WERI-Rb-1 (cell line): ENCODE measurements at regions not wholly inside any gene's neighbourhood (a gene's known extent, or its start where the extent isn't known, plus 50 kb on each side); places are given as distances from the start of the nearest gene placed in this dataset.

Experiments used
- DNase-seq: peaks from one replicate; pipeline ENCODE4 v3.0.0-alpha.2; 2020
- H3K27ac ChIP-seq: fragments of 250-450 bp; sonication (Bioruptor Pico); 2 replicates; pipeline ENCODE4 v1.5.1; 2020; ENCODE audit warnings: mild to moderate bottlenecking, moderate library complexity
- H3K27me3 ChIP-seq: fragments of 250-450 bp; sonication (Bioruptor Pico); 2 replicates; pipeline ENCODE4 v1.5.1; 2021; ENCODE audit warnings: mild to moderate bottlenecking, low read depth, moderate library complexity; ENCODE audit not compliant: insufficient read depth, severe bottlenecking
- H3K36me3 ChIP-seq: fragments of 250-450 bp; sonication (Bioruptor Pico); 2 replicates; pipeline ENCODE4 v1.5.1; 2020; ENCODE audit warnings: mild to moderate bottlenecking, moderate library complexity
- H3K4me3 ChIP-seq: 2 replicates; pipeline ENCODE4 v1.5.1; 2011; ENCODE audit warnings: low read depth, mild to moderate bottlenecking, control low read depth, low read length
- H3K9me3 ChIP-seq: fragments of 250-450 bp; sonication (Bioruptor Pico); 2 replicates; pipeline ENCODE4 v1.5.1; 2021; ENCODE audit warnings: mild to moderate bottlenecking, moderate library complexity; ENCODE audit not compliant: severe bottlenecking
- TF ChIP-seq, protein P1 (sequence below): IDR thresholded peaks from 2 replicates; pipeline ENCODE4 v1.5.1; 2011; ENCODE audit warnings: low read depth, mild to moderate bottlenecking, control low read depth, inconsistent platforms, low read length

DNA sequence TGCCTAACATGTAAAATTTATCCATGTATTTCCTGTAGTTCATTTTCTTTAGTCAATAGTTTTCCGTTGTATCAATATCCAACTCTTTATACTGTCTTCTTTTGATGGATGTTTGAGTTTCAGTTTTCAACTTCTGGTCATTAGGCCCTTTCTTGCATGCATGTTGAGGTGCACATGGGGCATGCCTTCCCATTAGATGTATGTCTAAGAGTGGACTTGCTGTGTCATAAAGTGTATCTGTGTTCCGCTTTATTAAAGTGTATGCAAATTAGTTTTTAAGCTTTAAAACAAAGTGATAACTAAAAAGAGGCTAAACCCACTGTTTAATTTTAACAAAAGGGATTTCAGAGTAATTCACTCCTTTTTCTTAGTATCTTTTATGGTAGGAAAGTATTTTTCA, 441.1 kb downstream of the PCNX1 start:
- DNase-seq = no peak
- no peak overlapping the region for H3K27ac ChIP-seq
- H3K27me3 ChIP-seq = no peaks in the 10 kb centered on the region
- no peak overlapping the region for H3K4me3 ChIP-seq
- H3K9me3 ChIP-seq = no peaks in the 10 kb centered on the region
- TF ChIP-seq, protein P1, sequence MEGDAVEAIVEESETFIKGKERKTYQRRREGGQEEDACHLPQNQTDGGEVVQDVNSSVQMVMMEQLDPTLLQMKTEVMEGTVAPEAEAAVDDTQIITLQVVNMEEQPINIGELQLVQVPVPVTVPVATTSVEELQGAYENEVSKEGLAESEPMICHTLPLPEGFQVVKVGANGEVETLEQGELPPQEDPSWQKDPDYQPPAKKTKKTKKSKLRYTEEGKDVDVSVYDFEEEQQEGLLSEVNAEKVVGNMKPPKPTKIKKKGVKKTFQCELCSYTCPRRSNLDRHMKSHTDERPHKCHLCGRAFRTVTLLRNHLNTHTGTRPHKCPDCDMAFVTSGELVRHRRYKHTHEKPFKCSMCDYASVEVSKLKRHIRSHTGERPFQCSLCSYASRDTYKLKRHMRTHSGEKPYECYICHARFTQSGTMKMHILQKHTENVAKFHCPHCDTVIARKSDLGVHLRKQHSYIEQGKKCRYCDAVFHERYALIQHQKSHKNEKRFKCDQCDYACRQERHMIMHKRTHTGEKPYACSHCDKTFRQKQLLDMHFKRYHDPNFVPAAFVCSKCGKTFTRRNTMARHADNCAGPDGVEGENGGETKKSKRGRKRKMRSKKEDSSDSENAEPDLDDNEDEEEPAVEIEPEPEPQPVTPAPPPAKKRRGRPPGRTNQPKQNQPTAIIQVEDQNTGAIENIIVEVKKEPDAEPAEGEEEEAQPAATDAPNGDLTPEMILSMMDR = no peak
- no peaks in the 10 kb centered on the region for H3K36me3 ChIP-seq

- Histone ChIP-seq H3K27ac (no peak overlapping the region), H3K9me3 (no peaks in the 10 kb centered on the region), H3K4me3 (no peak overlapping the region), H3K27me3 (no peaks in the 10 kb centered on the region), H3K36me3 (no peaks in the 10 kb centered on the region)
- TF ChIP-seq, protein P1 = no peak
- no peak for DNase-seq
Measured at GRCh38 chr14:71348817-71349216, 441.6 kb downstream of the PCNX1 start.

DNA sequence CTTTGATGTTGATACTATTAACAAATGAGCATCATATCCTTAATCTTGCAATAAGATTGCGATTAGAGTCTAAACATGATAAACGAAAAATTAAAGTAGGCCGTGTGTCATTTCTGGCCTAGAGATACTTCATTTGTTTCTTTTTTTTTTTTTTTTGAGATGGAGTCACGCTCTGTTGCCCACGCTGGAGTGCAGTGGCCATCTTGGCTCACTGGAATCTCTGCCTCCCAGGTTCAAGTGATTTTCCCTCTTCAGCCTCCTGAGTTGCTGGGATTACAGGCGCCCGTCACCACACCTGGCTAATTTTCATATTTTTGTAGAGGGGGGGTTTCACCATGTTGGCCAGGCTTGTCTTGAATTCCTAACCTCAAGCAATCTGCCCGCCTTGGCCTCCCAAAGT, 446.9 kb downstream of the PCNX1 start:
- Histone ChIP-seq H3K27ac (no peak overlapping the region), H3K4me3 (no peak overlapping the region), H3K27me3 (no peaks in the 10 kb centered on the region), H3K9me3 (no peaks in the 10 kb centered on the region), H3K36me3 (no peaks in the 10 kb centered on the region)
- no peak for DNase-seq
- TF ChIP-seq, protein P1 = no peak

- Histone ChIP-seq H3K9me3 (no peaks in the 10 kb centered on the region), H3K4me3 (no peak overlapping the region), H3K27ac (no peak overlapping the region; the same call in 1 of the 2 replicates), H3K27me3 (no peaks in the 10 kb centered on the region), H3K36me3 (no peaks in the 10 kb centered on the region)
- DNase-seq = no peak
- TF ChIP-seq, protein P1 = no peak
Measured at GRCh38 chr14:71354801-71355200, 447.5 kb downstream of the PCNX1 start.

DNA sequence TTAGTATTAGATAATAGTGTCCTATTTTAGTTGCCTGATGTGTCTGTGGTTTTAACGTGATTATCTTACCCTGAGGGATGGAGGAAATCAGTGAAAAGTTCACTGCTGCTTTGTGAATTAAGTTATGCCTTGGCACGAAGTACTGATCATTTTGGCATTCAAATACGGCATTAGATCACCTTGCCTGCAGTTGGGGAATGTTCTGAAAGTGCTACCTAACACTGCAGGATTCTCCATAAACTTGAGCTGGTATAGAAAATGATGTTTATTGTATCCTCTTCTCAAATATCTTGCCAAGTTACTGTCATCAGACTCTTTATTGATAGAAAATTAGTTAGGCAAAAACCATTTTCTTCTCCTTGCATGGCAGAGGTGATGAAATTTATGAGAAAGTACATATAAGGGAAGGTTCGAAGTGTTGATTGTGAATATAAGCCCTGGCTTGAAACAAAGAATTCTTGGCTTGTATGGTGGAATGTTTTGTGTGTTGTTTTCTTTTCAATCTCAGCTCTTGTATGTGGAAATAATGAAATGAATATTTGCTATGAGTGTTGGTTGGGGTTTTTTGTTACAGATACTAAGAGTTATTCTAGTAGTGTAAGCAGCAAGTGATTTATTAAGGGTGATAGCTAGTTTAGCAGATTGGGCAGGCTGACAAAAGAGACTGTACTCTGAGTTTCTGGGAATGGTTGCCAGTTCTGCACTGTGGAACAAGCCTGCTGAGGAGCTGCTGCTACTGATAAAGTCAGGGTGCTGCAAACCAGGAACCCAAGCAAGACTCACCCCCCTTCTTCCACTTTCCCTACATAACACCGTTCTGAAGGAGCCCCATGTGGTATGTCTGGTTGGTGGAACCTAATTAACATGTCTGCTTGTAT, 448.3 kb downstream of the PCNX1 start:
- Histone ChIP-seq H3K27me3 (no peaks in the 10 kb centered on the region), H3K36me3 (no peaks in the 10 kb centered on the region), H3K27ac (no peak overlapping the region), H3K9me3 (no peaks in the 10 kb centered on the region), H3K4me3 (no peak overlapping the region)
- DNase-seq = no peak
- TF ChIP-seq, protein P1 = no peak
